K562 (cell line): ENCODE measurements at regions not wholly inside any gene's neighbourhood (a gene's known extent, or its start where the extent isn't known, plus 50 kb on each side); places are given as distances from the start of the nearest gene placed in this dataset.

Source experiments
- ATAC-seq: fragments of 200-7000 bp; cut with Tn5 transposase; 3 replicates; pipeline ENCODE4 v1.9.1; 2020; ENCODE audit warnings: moderate library complexity
- BruUV-seq: library from RNA; stranded (reverse); fragments of 400-500 nt; replicated peaks from 2 replicates; lab custom pipeline; 2021; lab: Mats Ljungman, UMichigan
- CTCF ChIA-PET: fragments of 300-600 bp; formaldehyde crosslinking; extraction: SDS; loops from one replicate; lab custom pipeline; 2021; ENCODE audit warnings: low intra/inter-chr PET ratio; lab: Yijun Ruan, JAX
- POLR2A ChIA-PET: fragments of 300-600, 350-650 bp; sonication (Branson Sonifier 250); formaldehyde crosslinking; extraction: SDS; loops from one replicate; lab custom pipeline; 2021; ENCODE audit warnings: antibody characterized with exemption, inconsistent platforms; lab: Yijun Ruan, JAX
- DNase-seq, 4 experiments: peaks; one replicate each; pipeline versions ENCODE4 v3.0.0 to v3.0.0-alpha.2; 2011 to 2018; ENCODE audit warnings: low spot score in 3 of 4, mixed read lengths in 3 of 4; ENCODE audit errors: extremely low read depth in 1 of 4
- FAIRE-seq: peaks from 2 replicates; lab custom pipeline; 2011; peaks lifted over from hg19 to GRCh38; lab: Jason Lieb, UNC
- H2AFZ ChIP-seq: 2 replicates; pipeline ENCODE4 v1.6.0; 2011; ENCODE audit warnings: low read depth, low read length, control low read depth, inconsistent platforms
- H3K27ac ChIP-seq: fragments of 200-600 bp; 3 replicates; pipeline ENCODE4 v1.8.0; 2011; ENCODE audit warnings: low read depth, mild to moderate bottlenecking, control low read depth, inconsistent platforms, low read length, moderate library complexity, mixed read lengths; ENCODE audit errors: extremely low read depth
- H3K27me3 ChIP-seq, 2 experiments: fragments of 300-600 bp in 1 of 2; 2 replicates in 1 of 2; 3 replicates in 1 of 2; pipeline versions ENCODE4 v1.6.0 to v1.8.0; 2011; ENCODE audit warnings: inconsistent platforms in 2 of 2, low read length in 2 of 2, mild to moderate bottlenecking in 1 of 2, mixed read lengths in 1 of 2, moderate library complexity in 1 of 2; ENCODE audit not compliant: control insufficient read depth in 2 of 2, insufficient read depth in 2 of 2
- H3K36me3 ChIP-seq: fragments of 300-600 bp; 3 replicates; pipeline ENCODE4 v1.8.0; 2011; ENCODE audit warnings: mild to moderate bottlenecking, low read length, inconsistent platforms; ENCODE audit not compliant: control insufficient read depth, insufficient read depth
- H3K4me1 ChIP-seq, 2 experiments: fragments of 200-600 bp in 1 of 2; replicated peaks in 1 of 2; 2 replicates in 1 of 2; 3 replicates in 1 of 2; pipeline versions ENCODE4 v1.5.1 to v1.8.0; 2011; ENCODE audit warnings: inconsistent platforms in 2 of 2, low read length in 2 of 2, mild to moderate bottlenecking in 1 of 2, mixed read lengths in 1 of 2, moderate library complexity in 1 of 2; ENCODE audit not compliant: control insufficient read depth in 2 of 2, insufficient read depth in 2 of 2
- H3K4me2 ChIP-seq: 2 replicates; pipeline ENCODE4 v1.6.1; 2011; ENCODE audit warnings: low read length, control low read depth, inconsistent platforms, mixed read lengths; ENCODE audit not compliant: insufficient read depth
- H3K4me3 ChIP-seq: fragments of 200-600 bp; sonication (generic), shearing (Covaris generic); 2 replicates; pipeline ENCODE4 v1.5.1; 2016; ENCODE audit warnings: control low read depth, inconsistent platforms
- H3K79me2 ChIP-seq: fragments of 200-600 bp; 3 replicates; pipeline ENCODE4 v1.8.0; 2011; ENCODE audit warnings: low read length, inconsistent platforms; ENCODE audit not compliant: control insufficient read depth, insufficient read depth
- H3K9ac ChIP-seq, 2 experiments: 2 replicates each; pipeline versions ENCODE4 v1.6.0 to v1.6.1; 2011; ENCODE audit warnings: low read depth in 2 of 2, low read length in 2 of 2, control low read depth in 1 of 2, inconsistent platforms in 1 of 2, mild to moderate bottlenecking in 1 of 2, mixed read lengths in 1 of 2; ENCODE audit not compliant: insufficient read depth in 1 of 2
- H3K9me1 ChIP-seq: one replicate; pipeline ENCODE4 v1.6.0; 2011; ENCODE audit warnings: inconsistent platforms, mild to moderate bottlenecking, low read length, moderate library complexity; ENCODE audit not compliant: control insufficient read depth, insufficient read depth
- H3K9me3 ChIP-seq: replicated peaks from 2 replicates; pipeline ENCODE4 v1.5.1; 2011; ENCODE audit warnings: low read depth, low read length, inconsistent platforms; ENCODE audit not compliant: control insufficient read depth, insufficient read depth
- H4K20me1 ChIP-seq: replicated peaks from 2 replicates; pipeline ENCODE4 v1.6.1; 2011; ENCODE audit warnings: low read length, inconsistent platforms, mixed read lengths; ENCODE audit not compliant: control insufficient read depth, insufficient read depth
- CBX3 ChIP-seq, 2 experiments: IDR thresholded peaks; 1 replicate in 1 of 2; 2 replicates in 1 of 2; pipeline ENCODE4 v1.6.1; 2012; ENCODE audit warnings: inconsistent platforms in 2 of 2, low read length in 2 of 2, borderline replicate concordance in 1 of 2, control low read depth in 1 of 2
- DMBX1 ChIP-seq: fragments of 250-450 bp; sonication (Bioruptor Pico); IDR thresholded peaks from 2 replicates; pipeline ENCODE4 v1.8.0; 2022; ENCODE audit warnings: inconsistent platforms, mild to moderate bottlenecking, moderate library complexity, borderline replicate concordance
- FOXA1 ChIP-seq: fragments of 450-650 bp; IDR thresholded peaks from 2 replicates; pipeline ENCODE4 v1.6.1; 2016; ENCODE audit warnings: mild to moderate bottlenecking, borderline replicate concordance
- LCOR ChIP-seq: sonication (generic); formaldehyde crosslinking; IDR thresholded peaks from 2 replicates; pipeline ENCODE4 v1.8.0; 2022; ENCODE audit warnings: mild to moderate bottlenecking, missing genetic modification reagents
- MAFK ChIP-seq: IDR thresholded peaks from 2 replicates; pipeline ENCODE4 v1.6.1; 2011; ENCODE audit warnings: low read length, improper control_type of control experiment
- ZNF316 ChIP-seq: fragments of 450-650 bp; IDR thresholded peaks from 2 replicates; pipeline ENCODE4 v1.6.1; 2016
- WGBS: fragments of 100-300 bp; shearing (Covaris generic); methylation state at CpG from one replicate; pipeline ENCODE4 v1.1.6; 2016; ENCODE audit warnings: low coverage, mixed read lengths; ENCODE audit not compliant: insufficient coverage; ENCODE audit errors: missing lambda C conversion rate; 5-methylcytosine and 5-hydroxymethylcytosine counted together
- in situ Hi-C: fragments of 300-500 bp; cut with MboI; formaldehyde crosslinking; loops from 4 replicates; pipeline ENCODE4 v1.15.0; 2018; ENCODE audit warnings: inconsistent platforms, mixed read lengths
- intact Hi-C: fragments of 100-400 bp; cut with micrococcal nuclease; formaldehyde crosslinking; loops from 2 replicates; pipeline ENCODE4 v1.14.2; 2022
- TF ChIP-seq, protein P1 (sequence below): fragments of 450-650 bp; formaldehyde crosslinking; IDR thresholded peaks from 2 replicates; pipeline ENCODE4 v1.4.0; 2022; ENCODE audit warnings: mild to moderate bottlenecking, moderate library complexity
- TF ChIP-seq, protein P2 (sequence below): sonication (generic); formaldehyde crosslinking; IDR thresholded peaks from 2 replicates; pipeline ENCODE4 v1.8.0; 2022; ENCODE audit warnings: mild to moderate bottlenecking, low read depth, missing genetic modification reagents

- H3K9me3 ChIP-seq: no peaks in the 10 kb centered on the region
- ATAC-seq (no peak), FAIRE-seq (no peak), DNase-seq (no peak)
- no peak overlapping the region for H3K9ac ChIP-seq
- POLR2A ChIA-PET: no interaction called here
- CTCF ChIA-PET: no interaction called here
- TF ChIP-seq, protein P1, sequence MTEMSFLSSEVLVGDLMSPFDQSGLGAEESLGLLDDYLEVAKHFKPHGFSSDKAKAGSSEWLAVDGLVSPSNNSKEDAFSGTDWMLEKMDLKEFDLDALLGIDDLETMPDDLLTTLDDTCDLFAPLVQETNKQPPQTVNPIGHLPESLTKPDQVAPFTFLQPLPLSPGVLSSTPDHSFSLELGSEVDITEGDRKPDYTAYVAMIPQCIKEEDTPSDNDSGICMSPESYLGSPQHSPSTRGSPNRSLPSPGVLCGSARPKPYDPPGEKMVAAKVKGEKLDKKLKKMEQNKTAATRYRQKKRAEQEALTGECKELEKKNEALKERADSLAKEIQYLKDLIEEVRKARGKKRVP (CRISPR knock-in tag): no peak
- TF ChIP-seq LCOR (CRISPR knock-in tag) (no peak), FOXA1 (no peak), MAFK (0 out of 2 replicates have a peak, but pooled peaks have one; percentile 39), CBX3 (IDR thresholded peaks at IDR 0.05; ENCODE audit: borderline replicate concordance in 1 of 2, low read length in 2 of 2) (no peak), ZNF316 (peak; percentile 45; the same call in 1 of the 2 replicates), DMBX1 (CRISPR knock-in tag) (no peak)
- TF ChIP-seq, protein P2, sequence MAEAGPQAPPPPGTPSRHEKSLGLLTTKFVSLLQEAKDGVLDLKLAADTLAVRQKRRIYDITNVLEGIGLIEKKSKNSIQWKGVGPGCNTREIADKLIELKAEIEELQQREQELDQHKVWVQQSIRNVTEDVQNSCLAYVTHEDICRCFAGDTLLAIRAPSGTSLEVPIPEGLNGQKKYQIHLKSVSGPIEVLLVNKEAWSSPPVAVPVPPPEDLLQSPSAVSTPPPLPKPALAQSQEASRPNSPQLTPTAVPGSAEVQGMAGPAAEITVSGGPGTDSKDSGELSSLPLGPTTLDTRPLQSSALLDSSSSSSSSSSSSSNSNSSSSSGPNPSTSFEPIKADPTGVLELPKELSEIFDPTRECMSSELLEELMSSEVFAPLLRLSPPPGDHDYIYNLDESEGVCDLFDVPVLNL (CRISPR knock-in tag): no peak
- intact Hi-C loops (no loop called here), in situ Hi-C loops (no loop called here)
- no peak overlapping the region for H3K4me2 ChIP-seq
- H3K27ac ChIP-seq: no peak overlapping the region
- BruUV-seq: no TSS peak
- H3K4me3 ChIP-seq: no peak overlapping the region
- H4K20me1 ChIP-seq: no peaks in the 10 kb centered on the region
- no peaks in the 10 kb centered on the region for H3K4me1 ChIP-seq
- H3K79me2 ChIP-seq: no peaks in the 10 kb centered on the region
- H3K27me3 ChIP-seq: no peaks in the 10 kb centered on the region
- H3K36me3 ChIP-seq: no peaks in the 10 kb centered on the region
- no peaks in the 10 kb centered on the region for H3K9me1 ChIP-seq
- 0% methylated on average over 2 of the region's 3 CpGs for WGBS
- no peak overlapping the region for H2AFZ ChIP-seq
These were observed 1150.1 kb upstream of the PRR20A start for GRCh38 chr13:55990631-55991030.
